GM12891 (cell line): ENCODE measurements at regions not wholly inside any gene's neighbourhood (a gene's known extent, or its start where the extent isn't known, plus 50 kb on each side); places are given as distances from the start of the nearest gene placed in this dataset.

Experiments
- DNase-seq: peaks from one replicate; pipeline ENCODE4 v3.0.0; 2011; ENCODE audit warnings: low spot score; ENCODE audit not compliant: insufficient read length
- FAIRE-seq: peaks from 2 replicates; lab custom pipeline; 2011; peaks lifted over from hg19 to GRCh38; lab: Jason Lieb, UNC
- PAX5 ChIP-seq: IDR thresholded peaks from 2 replicates; pipeline ENCODE4 v1.6.1; 2011; ENCODE audit warnings: low read length, moderate library complexity, mild to moderate bottlenecking; ENCODE audit not compliant: insufficient read depth, severe bottlenecking
- POLR2A ChIP-seq: IDR thresholded peaks from 2 replicates; pipeline ENCODE4 v1.6.1; 2011; ENCODE audit warnings: low read depth, low read length, control low read depth
- POLR2AphosphoS5 ChIP-seq: IDR thresholded peaks from 2 replicates; pipeline ENCODE4 v1.6.1; 2011; ENCODE audit warnings: low read depth, low read length, control low read depth
- POU2F2 ChIP-seq: IDR thresholded peaks from 2 replicates; pipeline ENCODE4 v1.6.1; 2011; ENCODE audit warnings: low read depth, mild to moderate bottlenecking, control low read depth, low read length, moderate library complexity
- SPI1 ChIP-seq: IDR thresholded peaks from 2 replicates; pipeline ENCODE4 v1.6.1; 2011; ENCODE audit warnings: low read depth, low read length, control low read depth
- TAF1 ChIP-seq: IDR thresholded peaks from 2 replicates; pipeline ENCODE4 v1.6.1; 2011; ENCODE audit warnings: low read depth, low read length, control low read depth

DNA sequence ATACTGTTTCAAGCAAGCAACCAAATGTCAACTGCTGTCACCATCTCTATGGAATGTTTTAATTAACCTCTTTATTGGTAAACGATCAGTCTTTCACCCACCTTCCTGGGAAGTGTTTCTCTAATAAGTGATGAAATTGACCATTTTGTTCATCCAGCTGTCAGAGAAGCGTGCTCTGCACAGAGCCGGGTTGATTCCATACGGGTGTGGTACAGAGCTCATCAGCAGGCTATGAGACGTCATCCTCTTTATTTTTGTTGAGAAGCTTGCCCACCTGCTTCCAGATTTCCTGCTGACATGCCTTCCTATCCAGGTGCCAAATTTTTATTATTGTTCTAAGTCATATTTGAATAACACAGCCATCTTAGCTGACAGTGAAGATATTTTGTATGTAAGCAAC lies 482.5 kb downstream of the RWDD3 start:
- no peak for FAIRE-seq
- TF ChIP-seq SPI1 = no peak
- TF ChIP-seq PAX5 = no peak
- no peak for TF ChIP-seq TAF1
- no peak for TF ChIP-seq POU2F2
- TF ChIP-seq POLR2AphosphoS5 = no peak

DNA sequence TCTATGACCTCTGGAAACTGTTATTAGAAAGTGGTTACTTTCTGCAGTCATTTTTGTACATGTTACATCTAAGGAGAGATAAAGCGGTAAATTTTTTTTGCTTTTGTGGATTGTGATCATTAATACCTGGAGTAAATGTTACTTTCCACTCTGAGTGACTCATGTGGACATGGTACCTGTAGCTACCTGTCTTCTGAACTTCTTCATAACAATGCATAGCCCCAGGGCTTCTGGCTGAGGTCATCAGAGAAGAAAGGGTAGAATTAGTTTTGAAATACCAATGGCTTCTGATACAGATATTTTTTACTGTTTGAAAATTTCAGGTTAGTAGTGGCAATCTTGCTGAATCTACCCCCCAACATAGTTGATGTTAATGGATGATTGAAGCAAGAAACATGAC lies 489.3 kb downstream of the RWDD3 start:
- FAIRE-seq (no peak), DNase-seq (no peak)
- TF ChIP-seq SPI1 (no peak), PAX5 (no peak), POU2F2 (no peak), TAF1 (no peak), POLR2AphosphoS5 (no peak), POLR2A (no peak)

More for the DNA sequence above, 482.5 kb downstream of the RWDD3 start:
- no peak for DNase-seq

DNA sequence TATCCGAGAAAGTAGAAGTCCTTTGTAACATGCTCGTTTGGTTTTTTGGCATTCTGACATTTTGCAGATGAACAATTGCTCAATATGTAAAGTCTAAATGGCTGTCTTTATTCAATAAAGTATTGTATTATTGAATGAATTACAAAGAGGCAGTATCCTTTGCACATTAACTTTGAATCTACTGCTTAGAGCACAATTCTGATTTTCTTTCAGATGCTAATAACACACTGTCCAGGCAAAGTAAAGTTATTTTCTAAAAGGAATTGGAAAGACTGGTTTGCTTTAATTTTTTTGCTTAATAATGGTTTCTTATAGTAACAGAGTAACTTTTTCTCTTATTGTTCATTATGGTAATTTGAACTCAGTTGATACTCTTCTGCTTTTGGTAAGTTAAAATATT lies 494.8 kb downstream of the RWDD3 start:
- FAIRE-seq (no peak), DNase-seq (no peak)
- TF ChIP-seq POLR2A (no peak), POLR2AphosphoS5 (no peak)

DNA sequence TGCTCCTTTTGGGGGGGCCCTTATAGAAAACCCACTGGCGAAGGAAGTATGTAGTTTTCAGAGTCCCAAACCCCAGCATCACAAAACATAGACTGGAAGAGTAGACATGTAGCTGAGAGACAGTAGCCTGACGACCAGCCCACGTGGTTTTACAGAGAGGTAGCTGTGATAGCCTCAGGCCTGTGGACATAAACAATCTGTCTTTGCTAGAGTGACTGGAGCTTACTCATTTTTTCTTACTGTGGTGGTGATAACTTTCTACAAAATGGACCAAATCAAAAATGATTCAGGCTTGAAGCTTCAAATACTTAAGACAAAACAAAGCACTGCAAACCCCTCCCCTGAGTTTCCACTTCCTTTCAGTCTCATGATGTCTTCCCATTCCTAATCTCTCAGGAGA lies 497.0 kb downstream of the RWDD3 start:
- FAIRE-seq (no peak), DNase-seq (no peak)
- TF ChIP-seq POLR2A = no peak
- no peak for TF ChIP-seq POLR2AphosphoS5
- no peak for TF ChIP-seq POU2F2
- no peak for TF ChIP-seq SPI1
- TF ChIP-seq TAF1 = no peak
- TF ChIP-seq PAX5 = no peak

DNA sequence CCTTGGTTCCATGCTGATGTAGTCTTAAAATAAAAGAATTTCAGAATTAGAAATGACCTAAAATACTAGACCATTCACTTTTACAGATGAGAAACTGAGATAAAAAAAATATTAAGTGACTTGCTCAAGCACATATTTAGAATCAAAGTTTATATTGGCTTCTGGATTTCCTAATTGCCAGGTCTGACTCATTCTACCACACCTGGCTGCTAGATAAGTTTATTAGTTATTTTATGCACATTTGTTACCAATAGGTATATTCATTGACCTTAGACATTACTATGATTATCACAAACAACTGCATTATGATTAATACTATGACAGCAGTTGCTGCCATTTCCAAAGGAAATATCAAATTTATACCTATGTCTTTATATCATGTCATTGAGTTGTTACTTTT lies 497.5 kb downstream of the RWDD3 start:
- no peak for TF ChIP-seq TAF1
- no peak for TF ChIP-seq PAX5
- TF ChIP-seq POLR2A = no peak
- TF ChIP-seq POU2F2 = no peak
- TF ChIP-seq POLR2AphosphoS5 = no peak
- TF ChIP-seq SPI1 = no peak
- no peak for DNase-seq
- FAIRE-seq = no peak

DNA sequence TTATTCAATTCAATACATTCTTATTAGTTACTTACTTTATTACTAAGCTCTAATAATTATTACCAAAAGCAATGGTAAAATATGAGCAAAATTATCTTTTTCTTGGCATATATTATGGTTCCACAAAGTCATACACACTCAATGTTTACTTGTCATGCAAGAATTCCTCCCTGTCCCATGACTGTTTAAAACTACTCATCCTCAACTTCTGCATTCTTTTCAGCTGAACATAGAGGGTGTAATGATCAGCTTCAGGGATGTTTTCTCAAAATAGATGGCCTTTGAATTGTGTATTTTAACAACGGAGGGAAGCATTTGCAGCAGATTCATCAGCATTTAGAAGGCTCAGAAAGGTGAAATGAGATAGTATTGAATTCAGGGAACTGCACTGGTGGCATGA lies 499.0 kb downstream of the RWDD3 start:
- DNase-seq (no peak), FAIRE-seq (no peak)
- TF ChIP-seq POU2F2 (no peak), TAF1 (no peak), PAX5 (no peak), POLR2AphosphoS5 (no peak)

DNA sequence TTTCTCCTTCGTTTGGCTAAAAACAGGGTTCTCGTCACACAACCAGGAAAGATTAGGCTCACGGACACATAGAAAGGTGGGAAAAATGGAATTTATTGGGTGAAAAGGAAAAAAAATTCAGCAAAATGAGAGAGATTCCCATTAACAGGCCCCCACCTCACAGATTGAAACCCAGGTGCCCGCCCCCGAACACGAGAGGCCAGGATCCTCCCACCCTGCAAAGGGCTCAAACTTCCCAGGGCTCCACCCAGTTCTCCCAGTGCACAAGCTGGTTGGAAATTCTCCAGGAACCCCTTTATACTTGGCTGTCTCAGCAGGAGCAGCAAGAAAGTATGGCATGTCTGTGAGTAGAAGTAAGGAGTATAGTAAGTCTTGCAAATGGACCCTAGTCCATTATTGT lies 499.7 kb downstream of the RWDD3 start:
- FAIRE-seq (no peak), DNase-seq (no peak)
- TF ChIP-seq POLR2A = no peak
- TF ChIP-seq POU2F2 = no peak
- no peak for TF ChIP-seq SPI1
- TF ChIP-seq TAF1 = no peak
- no peak for TF ChIP-seq POLR2AphosphoS5
- no peak for TF ChIP-seq PAX5

DNA sequence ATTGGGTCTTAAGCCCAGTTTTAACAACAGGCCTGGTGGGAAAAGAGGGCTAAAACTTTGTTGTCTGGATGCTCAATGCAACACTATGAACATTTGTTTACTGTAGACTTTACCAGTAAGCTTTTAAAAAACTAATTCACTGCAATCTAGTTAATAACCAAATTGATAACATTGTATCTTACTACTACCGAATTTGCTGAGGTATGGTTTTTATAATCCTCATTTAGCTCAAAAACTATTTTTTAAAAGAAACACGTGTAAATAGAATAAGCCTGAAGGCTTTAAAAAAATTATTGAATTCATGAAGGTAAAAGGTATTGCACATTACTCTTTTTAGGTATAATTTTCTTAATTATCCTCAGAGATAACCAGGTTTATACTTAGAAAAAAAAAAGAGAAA lies 500.6 kb downstream of the RWDD3 start:
- no peak for FAIRE-seq
- TF ChIP-seq TAF1 (no peak), POLR2A (no peak), POLR2AphosphoS5 (no peak), SPI1 (no peak), PAX5 (no peak), POU2F2 (no peak)
- no peak for DNase-seq

DNA sequence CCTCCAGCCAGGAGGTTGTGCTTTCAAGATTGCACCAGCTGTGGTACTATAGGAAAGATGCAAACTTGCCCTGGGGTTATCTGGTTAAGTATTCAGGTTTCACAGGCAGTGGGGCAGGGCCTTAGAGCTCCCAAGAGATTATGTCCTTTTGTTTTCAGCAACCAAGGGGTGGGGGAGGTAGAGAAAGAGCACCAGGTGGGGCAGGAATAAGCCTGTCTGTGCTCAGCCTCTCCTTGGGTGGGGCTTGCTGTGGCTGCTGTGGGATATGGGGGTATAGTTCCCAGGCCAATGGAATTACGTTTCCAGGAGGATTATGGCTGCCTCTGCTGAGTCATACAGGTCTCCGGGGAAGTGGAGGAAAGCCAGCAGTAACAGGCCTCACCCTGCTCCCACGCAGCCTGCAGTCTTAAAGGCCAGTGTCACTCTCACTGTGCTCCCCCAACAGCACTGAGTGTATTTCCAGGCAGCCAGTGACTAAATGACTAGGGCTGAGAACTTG lies 508.6 kb downstream of the RWDD3 start:
- TF ChIP-seq POU2F2 (no peak), TAF1 (no peak), POLR2AphosphoS5 (no peak), SPI1 (no peak), PAX5 (no peak), POLR2A (no peak)
- DNase-seq = no peak
- FAIRE-seq = no peak

DNA sequence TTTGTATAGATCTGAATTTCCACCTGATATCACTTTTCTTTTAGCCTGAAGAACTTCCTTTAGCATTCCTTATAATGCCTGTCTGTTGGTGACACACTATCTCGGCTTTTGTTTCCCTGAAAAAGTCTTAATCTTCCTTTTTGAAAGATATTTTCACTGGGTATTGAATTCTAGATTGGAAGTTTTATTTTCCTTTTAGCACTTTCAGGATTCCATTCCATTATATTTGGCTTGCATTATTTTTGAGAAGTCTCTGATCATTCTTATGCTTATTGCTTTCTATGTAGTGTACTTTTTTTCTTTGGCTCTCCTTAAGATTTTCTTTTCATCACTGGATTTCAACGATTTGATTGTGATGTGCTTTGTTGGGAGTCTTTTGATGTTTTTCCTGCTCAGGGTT lies 510.7 kb downstream of the RWDD3 start:
- FAIRE-seq (no peak), DNase-seq (no peak)
- TF ChIP-seq POU2F2 = no peak
- TF ChIP-seq SPI1 = no peak
- TF ChIP-seq TAF1 = no peak
- no peak for TF ChIP-seq POLR2AphosphoS5
- TF ChIP-seq POLR2A = no peak
- no peak for TF ChIP-seq PAX5

DNA sequence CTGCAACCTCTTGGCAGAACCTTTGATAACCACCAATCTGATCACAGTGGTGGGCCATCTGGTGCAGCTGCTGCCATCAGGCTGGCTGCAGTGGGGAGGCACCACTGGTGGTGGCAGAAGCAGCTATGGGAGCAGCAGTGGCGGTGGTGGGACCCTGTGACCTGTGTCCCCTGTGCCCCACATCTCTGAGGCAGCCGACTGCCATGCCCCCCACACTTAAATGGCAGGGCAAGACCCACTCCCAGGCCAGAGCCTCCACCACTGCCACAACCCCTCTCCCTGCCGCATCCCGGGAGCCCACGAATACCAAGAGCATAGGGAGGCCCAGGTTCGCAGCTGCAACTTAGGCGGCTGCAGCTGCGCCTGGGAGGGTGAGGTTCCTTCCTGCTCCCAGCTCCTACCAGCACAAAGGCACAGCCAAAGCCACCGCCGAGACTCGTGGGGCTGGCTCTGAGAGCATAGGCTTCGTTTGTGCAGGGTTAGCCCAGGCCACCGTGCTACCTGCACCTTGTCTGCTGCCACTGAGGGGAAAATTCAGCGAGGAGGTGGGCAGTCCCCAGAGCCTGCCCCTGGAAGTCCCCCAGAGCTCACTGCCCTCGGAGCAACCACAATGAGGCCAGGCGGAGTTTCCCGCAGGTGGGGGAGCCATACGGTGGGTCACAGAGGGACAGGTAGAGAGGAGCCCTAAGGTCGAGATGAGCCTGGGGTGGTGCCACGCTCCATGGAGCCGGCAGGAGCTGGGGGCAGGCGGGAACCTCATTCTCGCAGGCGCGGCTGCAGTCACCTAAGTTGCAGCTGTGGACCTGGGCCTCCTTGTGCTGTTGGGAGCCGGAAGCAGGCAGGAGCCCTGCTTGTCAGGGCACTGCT lies 518.7 kb downstream of the RWDD3 start:
- TF ChIP-seq PAX5 = no peak
- no peak for TF ChIP-seq SPI1
- TF ChIP-seq TAF1 = no peak
- no peak for TF ChIP-seq POLR2A
- TF ChIP-seq POU2F2 = no peak
- no peak for TF ChIP-seq POLR2AphosphoS5
- DNase-seq (no peak), FAIRE-seq (no peak)
